Neural progenitor cell (in vitro differentiated cells): ENCODE measurements at regions not wholly inside any gene's neighbourhood (a gene's known extent, or its start where the extent isn't known, plus 50 kb on each side); places are given as distances from the start of the nearest gene placed in this dataset.

Source experiments
- DNase-seq: peaks from one replicate; pipeline ENCODE4 v3.0.0-alpha.2; 2016; ENCODE audit warnings: low spot score
- H2AFZ ChIP-seq: fragments of 200-600 bp; sonication (generic); replicated peaks from 2 replicates; pipeline ENCODE4 v1.6.1; 2016; ENCODE audit warnings: antibody characterized with exemption
- H3F3A ChIP-seq: fragments of 200-600 bp; sonication (generic); 2 replicates; pipeline ENCODE4 v1.6.1; 2016; ENCODE audit warnings: antibody characterized with exemption, low read depth
- H3K27ac ChIP-seq: fragments of 200-600 bp; sonication (generic); 2 replicates; pipeline ENCODE4 v1.5.1; 2016; ENCODE audit warnings: mild to moderate bottlenecking
- H3K27me3 ChIP-seq: fragments of 200-600 bp; sonication (generic); 2 replicates; pipeline ENCODE4 v1.6.1; 2016; ENCODE audit warnings: mild to moderate bottlenecking, moderate library complexity
- H3K36me3 ChIP-seq: fragments of 200-600 bp; sonication (generic); 2 replicates; pipeline ENCODE4 v1.5.1; 2016
- H3K4me1 ChIP-seq: fragments of 200-600 bp; sonication (generic); 2 replicates; pipeline ENCODE4 v1.6.1; 2016; ENCODE audit warnings: mixed run types
- H3K4me2 ChIP-seq: fragments of 200-600 bp; sonication (generic); 2 replicates; pipeline ENCODE4 v1.6.1; 2016
- H3K4me3 ChIP-seq: fragments of 200-600 bp; sonication (generic); 2 replicates; pipeline ENCODE4 v1.5.1; 2016
- H3K79me2 ChIP-seq: fragments of 200-600 bp; sonication (generic); 2 replicates; pipeline ENCODE4 v1.6.1; 2016; ENCODE audit warnings: low read depth
- H3K9ac ChIP-seq: fragments of 200-600 bp; sonication (generic); 2 replicates; pipeline ENCODE4 v1.6.1; 2016
- H3K9me3 ChIP-seq: fragments of 200-600 bp; sonication (generic); 2 replicates; pipeline ENCODE4 v1.5.1; 2016; ENCODE audit warnings: low read depth
- H4K20me1 ChIP-seq: fragments of 200-600 bp; sonication (generic); 2 replicates; pipeline ENCODE4 v1.6.1; 2016; ENCODE audit warnings: low read depth
- H3K27ac Mint-ChIP-seq: 3 replicates; pipeline ENCODE4 v1.8.0; 2021; ENCODE audit warnings: mixed read lengths
- H3K27me3 Mint-ChIP-seq: 2 replicates; pipeline ENCODE4 v1.8.0; 2022; ENCODE audit warnings: low read depth, mild to moderate bottlenecking, inconsistent platforms, moderate library complexity, mixed read lengths; ENCODE audit not compliant: insufficient read depth
- H3K36me3 Mint-ChIP-seq: 3 replicates; pipeline ENCODE4 v1.8.0; 2021; ENCODE audit warnings: mixed read lengths
- H3K4me1 Mint-ChIP-seq: 3 replicates; pipeline ENCODE4 v1.8.0; 2021; ENCODE audit warnings: mixed read lengths
- H3K4me3 Mint-ChIP-seq: 3 replicates; pipeline ENCODE4 v1.8.0; 2021; ENCODE audit warnings: mild to moderate bottlenecking, moderate library complexity, mixed read lengths
- H3K9me3 Mint-ChIP-seq: 3 replicates; pipeline ENCODE4 v1.8.0; 2020; ENCODE audit warnings: mixed read lengths
- EZH2 ChIP-seq: fragments of 200-600 bp; sonication (generic); IDR thresholded peaks from 2 replicates; pipeline ENCODE4 v1.6.1; 2017; ENCODE audit warnings: antibody characterized with exemption, mild to moderate bottlenecking, moderate library complexity
- EZH2phosphoT487 ChIP-seq: fragments of 200-600 bp; sonication (generic); IDR thresholded peaks from 2 replicates; pipeline ENCODE4 v1.6.1; 2017; ENCODE audit warnings: antibody characterized with exemption
- TF ChIP-seq, protein P1 (sequence below): fragments of 200-600 bp; sonication (generic); IDR thresholded peaks from 2 replicates; pipeline ENCODE4 v1.5.1; 2017; ENCODE audit warnings: antibody characterized with exemption, mild to moderate bottlenecking

DNA sequence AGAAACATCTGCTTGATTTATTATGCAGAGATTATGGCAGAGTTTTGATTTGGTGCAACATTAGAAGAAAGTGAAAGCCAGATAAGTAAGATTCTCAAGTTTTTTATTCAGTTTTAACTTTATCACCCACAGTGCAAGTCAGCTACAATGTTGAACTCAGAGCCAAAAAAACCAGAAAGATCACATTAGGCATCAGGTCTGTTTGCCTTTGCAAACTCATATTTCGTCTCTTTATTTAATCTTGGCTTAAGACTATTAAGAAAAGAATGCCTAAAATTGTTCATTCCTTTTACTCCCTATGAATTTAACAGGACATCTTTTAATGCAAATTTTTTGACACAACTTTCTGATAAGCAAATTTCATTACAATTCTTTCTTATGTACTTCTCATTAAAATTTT is 76.0 kb upstream of the TMEM26 start:
- H4K20me1 ChIP-seq: no peaks in the 10 kb centered on the region
- H3F3A ChIP-seq: no peaks in the 10 kb centered on the region
- no peak overlapping the region for H3K4me2 ChIP-seq
- TF ChIP-seq EZH2: no peak
- no peak for TF ChIP-seq EZH2phosphoT487
- TF ChIP-seq, protein P1, sequence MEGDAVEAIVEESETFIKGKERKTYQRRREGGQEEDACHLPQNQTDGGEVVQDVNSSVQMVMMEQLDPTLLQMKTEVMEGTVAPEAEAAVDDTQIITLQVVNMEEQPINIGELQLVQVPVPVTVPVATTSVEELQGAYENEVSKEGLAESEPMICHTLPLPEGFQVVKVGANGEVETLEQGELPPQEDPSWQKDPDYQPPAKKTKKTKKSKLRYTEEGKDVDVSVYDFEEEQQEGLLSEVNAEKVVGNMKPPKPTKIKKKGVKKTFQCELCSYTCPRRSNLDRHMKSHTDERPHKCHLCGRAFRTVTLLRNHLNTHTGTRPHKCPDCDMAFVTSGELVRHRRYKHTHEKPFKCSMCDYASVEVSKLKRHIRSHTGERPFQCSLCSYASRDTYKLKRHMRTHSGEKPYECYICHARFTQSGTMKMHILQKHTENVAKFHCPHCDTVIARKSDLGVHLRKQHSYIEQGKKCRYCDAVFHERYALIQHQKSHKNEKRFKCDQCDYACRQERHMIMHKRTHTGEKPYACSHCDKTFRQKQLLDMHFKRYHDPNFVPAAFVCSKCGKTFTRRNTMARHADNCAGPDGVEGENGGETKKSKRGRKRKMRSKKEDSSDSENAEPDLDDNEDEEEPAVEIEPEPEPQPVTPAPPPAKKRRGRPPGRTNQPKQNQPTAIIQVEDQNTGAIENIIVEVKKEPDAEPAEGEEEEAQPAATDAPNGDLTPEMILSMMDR: no peak
- Mint-ChIP-seq H3K4me1 (no peaks in the 10 kb centered on the region), H3K9me3 (peaks cover 3% of the 10 kb centered on the region), H3K36me3 (no peaks in the 10 kb centered on the region), H3K4me3 (no peak overlapping the region), H3K27me3 (peaks cover 2% of the 10 kb centered on the region), H3K27ac (no peak overlapping the region)
- DNase-seq: no peak
- H2AFZ ChIP-seq: no peak overlapping the region
- H3K27me3 ChIP-seq: no peaks in the 10 kb centered on the region
- H3K4me3 ChIP-seq: no peak overlapping the region
- no peak overlapping the region for H3K27ac ChIP-seq
- no peak overlapping the region for H3K9ac ChIP-seq
- H3K4me1 ChIP-seq: no peaks in the 10 kb centered on the region
- no peaks in the 10 kb centered on the region for H3K9me3 ChIP-seq
- no peaks in the 10 kb centered on the region for H3K79me2 ChIP-seq
- no peaks in the 10 kb centered on the region for H3K36me3 ChIP-seq

- H3K36me3 Mint-ChIP-seq: no peaks in the 10 kb centered on the region
- Histone ChIP-seq H3K4me3 (no peak overlapping the region), H3K4me2 (no peak overlapping the region), H3K79me2 (no peaks in the 10 kb centered on the region), H3K27ac (no peak overlapping the region), H3F3A (no peaks in the 10 kb centered on the region), H2AFZ (no peak overlapping the region), H3K9me3 (no peaks in the 10 kb centered on the region), H3K4me1 (no peaks in the 10 kb centered on the region), H3K9ac (no peak overlapping the region), H3K27me3 (no peaks in the 10 kb centered on the region), H3K36me3 (no peaks in the 10 kb centered on the region), H4K20me1 (no peaks in the 10 kb centered on the region)
- no peaks in the 10 kb centered on the region for H3K9me3 Mint-ChIP-seq
- H3K4me3 Mint-ChIP-seq: no peak overlapping the region
- DNase-seq: no peak
- no peaks in the 10 kb centered on the region for H3K27me3 Mint-ChIP-seq
- no peaks in the 10 kb centered on the region for H3K4me1 Mint-ChIP-seq
- TF ChIP-seq EZH2phosphoT487 (no peak), EZH2 (no peak)
- TF ChIP-seq, protein P1: no peak
- no peak overlapping the region for H3K27ac Mint-ChIP-seq
Observed at GRCh38 chr10:61503051-61503450, 49.9 kb upstream of the TMEM26 start.
